ENCODE measurements at regions not wholly inside any gene's neighbourhood (a gene's known extent, or its start where the extent isn't known, plus 50 kb on each side); places are given as distances from the start of the nearest gene placed in this dataset.
"Not testable (repeated sequence)": the region's sequence is repeated elsewhere in the genome, so short reads cannot be mapped to it uniquely, and the experiment has no call there.

- DNase-seq, result no peak
Measured at GRCh38 chr11:79670882-79671281, 230.1 kb upstream of the TENM4 start.

GRCh38 chr11:79668575-79668974, 227.7 kb upstream of the TENM4 start:
- DNase-seq, result no peak

DNA sequence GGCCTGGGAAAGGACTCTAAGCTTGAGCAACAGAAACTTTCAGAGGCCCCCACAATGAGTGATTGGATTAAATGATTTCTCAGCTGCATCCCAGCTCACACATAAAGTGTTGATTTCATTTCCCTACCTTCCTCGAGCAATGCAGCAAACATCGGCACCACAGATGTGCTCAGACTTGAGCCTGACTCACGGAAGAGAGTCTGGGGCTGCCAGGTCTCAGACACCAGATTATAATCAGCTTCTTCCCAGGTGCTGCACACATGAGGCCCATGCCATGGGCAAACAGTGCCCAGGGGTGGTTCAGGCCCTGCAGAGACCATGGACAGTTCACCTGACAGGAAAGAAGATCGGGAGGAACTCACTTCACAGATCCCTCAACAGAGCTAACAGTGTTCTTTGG, 226.6 kb upstream of the TENM4 start:
- DNase-seq, result no peak

DNA sequence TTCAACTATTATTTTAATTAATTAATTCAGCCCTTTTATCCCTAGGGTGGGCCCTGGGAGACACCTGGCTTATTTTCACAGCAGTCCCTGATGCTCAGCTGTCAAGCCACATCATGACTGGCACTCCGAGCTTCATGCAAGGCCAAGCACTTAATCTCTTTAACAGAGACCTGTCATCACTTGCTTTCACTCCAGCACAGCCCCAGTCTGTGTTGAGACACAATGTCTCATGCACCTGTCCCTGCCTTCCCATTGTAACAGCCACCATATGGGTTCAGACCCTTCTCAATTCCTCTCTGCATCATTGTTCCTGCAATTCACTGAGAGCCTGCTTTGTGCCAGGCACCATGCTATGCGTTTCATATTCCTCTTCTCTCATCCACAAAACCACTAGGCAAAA, 222.2 kb upstream of the TENM4 start:
- DNase-seq, result no peak

- no peak for DNase-seq
Measured at GRCh38 chr11:79661373-79661772, 220.5 kb upstream of the TENM4 start.

DNA sequence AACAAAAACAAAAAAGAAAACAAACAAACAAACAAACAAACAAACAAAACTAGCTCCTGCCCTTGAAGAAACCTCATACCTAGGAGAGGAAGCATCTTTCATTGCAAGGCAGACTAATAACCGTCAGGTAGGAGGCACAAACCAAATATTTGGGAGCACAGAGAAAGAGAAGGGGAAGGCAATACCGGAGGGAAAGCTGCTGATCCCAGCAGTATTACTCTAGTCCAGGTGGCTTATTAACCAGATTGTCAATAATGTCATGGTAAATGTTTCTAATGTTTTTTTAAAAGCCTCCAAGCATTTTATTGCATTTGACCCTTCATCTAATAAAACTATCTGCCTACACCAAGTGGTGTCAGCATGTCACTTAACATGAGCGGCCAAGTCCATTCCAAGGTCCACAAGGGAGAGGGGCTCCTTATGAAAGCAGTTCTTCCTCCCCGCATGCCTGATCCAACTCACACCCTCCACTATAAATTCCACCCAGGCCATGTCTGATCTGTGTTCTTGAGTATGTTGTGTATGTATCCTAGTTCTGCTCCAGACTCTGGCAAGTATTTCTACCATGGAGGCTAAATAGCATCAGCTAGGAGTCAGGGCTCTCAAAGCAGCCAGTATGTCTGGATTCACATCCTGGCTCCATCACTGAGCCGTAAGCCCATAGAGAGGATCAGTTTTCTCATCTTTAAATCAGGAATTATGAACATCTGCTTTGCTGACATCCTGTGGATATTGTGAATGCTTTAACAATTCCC, 208.1 kb upstream of the TENM4 start:
- no peak for DNase-seq

DNA sequence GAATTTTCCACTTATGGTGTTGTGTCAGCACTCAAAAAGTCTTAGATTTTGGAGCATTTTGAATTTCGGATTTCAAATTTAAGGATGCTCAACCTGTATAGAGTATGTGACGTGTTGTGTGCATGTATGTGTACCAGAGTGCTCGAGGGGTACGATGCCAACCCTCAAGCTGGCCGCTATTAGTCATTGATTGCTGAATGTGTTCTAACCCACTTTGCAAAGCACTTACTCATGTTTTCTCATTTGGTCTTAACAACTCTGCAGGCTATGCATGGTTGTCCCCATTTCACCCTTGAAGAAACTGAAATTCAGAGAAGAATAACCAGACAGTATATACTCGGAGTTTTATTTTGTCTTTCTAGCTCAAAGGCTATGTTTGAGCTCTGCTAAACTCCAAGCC, 196.4 kb upstream of the TENM4 start:
- DNase-seq, result no peak

- peak; percentile 80 to 92 for DNase-seq
Measured at GRCh38 chr11:79634905-79635304, 194.1 kb upstream of the TENM4 start.

DNA sequence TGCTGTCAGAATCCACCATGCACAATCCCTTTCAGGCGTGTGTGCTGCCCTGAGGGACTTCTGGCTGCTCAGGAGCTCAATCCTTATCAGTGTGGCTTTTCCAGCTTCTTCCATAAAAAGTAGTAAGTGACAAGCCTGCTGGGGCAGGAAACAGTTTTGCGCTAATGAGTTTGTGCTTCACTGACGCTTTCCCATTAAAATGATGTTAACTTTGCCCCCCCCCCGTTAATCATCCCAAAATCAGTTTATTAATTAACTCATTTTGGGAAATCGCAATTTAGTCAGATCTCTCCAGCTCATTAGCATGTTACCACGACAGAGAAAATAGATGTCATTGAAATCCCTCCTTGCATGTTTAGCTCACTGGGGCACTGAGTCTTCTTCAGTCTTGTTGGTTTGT, 186.5 kb upstream of the TENM4 start:
- DNase-seq, result no peak

DNA sequence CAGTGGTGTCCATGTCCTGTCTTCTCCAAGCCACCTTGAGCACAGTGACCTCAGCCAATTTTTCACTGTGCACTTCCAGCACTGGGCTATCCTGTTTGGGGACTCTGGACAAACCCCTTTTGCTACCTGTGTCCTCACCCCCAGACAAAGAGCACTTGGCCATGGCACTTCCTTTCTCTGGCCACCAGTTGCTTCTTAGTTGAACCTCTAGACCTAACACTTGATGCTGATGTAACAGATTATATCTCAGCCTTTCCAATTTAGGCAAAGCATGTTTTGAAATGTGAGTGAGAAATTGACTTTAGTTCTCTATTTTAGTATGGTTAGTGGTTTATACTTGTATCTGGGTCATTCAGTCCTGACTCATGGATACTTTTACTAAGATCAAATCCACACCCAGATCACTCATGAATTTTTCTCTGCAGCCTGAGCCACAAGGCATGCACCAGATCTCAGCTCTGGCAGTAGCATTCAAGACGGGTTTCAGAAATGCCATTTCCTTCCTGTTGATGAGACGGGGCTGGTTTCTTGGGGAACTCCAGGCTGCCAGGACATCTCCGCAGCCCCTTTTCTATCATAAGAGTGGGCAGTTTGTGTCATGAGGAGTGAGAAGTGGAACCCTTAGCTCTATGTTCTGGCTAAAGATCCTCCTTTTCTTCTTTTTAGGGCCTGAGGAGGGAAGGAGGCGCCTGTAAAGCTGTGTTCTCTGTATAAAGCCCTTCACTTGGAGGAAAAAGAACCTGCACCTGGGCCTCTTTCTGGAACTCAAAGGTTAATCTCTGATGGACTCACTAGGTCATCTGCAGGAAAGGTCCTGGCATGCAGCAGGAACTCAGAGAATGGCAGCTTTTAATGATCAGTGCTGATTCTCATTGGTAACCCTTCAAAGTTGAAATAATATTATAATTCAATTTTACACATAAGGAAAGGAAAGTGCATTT, 185.6 kb upstream of the TENM4 start:
- no peak for DNase-seq

DNA sequence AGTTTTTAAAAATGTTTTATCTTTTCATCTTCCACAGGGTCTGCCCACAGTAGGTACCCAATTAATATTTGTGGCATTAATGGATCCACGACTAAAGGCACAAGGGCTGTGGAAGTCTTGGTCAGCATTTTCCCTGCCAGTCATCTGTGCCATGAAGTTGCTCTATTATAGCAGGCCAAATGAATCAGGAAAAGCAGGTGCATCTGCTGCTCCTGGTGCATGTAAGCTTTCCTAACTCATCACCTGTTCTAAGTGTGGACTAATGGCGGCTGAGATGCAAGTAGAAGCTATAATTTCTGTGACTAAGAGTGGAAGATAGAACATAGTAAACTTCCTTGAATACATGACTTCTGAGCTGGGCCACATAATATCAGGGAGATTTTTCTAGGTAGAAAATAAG, 182.5 kb upstream of the TENM4 start:
- no peak for DNase-seq

DNA sequence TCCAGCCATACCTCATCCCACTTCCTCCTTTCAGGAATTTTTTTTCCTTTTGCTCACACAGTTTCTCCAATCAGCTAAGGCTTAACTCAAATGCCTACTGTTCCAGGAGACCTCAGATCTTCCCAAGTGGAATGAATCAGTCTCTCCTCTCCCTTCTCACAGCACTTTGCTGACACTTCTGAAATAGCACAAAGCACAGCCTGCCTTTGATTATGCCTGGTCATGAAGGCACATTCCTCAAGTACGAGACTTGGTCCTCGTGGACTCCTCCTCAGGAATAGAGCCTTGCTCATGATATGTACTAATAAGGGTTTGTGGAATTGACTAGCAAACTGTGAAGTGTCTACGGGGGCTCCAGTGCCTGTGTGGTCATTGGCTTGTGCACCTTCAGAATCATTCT, 176.7 kb upstream of the TENM4 start:
- no peak for DNase-seq

- DNase-seq, result no peak
Measured at GRCh38 chr11:79616392-79616851, 175.6 kb upstream of the TENM4 start.

- no peak for DNase-seq
Measured at GRCh38 chr11:79615425-79615824, 174.6 kb upstream of the TENM4 start.

DNA sequence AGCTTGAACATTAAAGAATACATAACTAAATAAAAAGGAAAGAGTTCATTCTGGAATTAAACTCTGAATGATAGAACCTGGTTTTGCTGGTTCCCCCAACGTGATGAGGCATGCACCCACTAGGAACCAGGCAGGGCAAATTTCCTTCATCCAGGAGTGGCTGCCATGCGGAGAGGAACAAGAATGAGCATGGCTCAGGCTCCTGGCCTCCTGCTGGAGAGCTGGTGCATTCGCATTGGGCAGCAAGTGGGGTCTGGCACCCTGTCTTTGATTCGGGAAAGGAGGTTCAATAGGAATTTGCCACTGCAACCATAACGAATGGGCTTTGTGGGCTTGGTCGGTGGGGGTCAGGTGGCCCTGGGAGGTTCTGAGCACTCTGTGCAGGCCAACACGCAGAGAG, 169.8 kb upstream of the TENM4 start:
- DNase-seq, result no peak

GRCh38 chr11:79610139-79610538, 169.3 kb upstream of the TENM4 start:
- no peak for DNase-seq

DNA sequence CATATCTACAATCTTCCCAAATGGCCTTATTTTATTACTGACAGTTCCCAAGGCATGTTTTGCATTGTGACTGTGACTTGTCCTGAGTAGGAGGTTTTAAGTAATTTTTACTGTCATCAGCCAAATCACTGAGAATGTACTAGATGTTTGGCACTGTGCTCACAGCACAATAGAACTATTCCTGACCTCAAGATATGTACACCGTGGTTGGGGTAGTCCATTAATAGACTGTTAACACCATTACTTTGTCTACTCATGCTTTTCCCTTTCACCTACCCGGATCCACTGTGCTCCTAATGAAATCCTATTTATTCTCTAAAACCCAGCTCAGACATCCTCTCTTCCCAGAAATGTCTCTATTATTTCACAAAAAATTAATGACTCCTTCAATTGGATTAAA, 168.7 kb upstream of the TENM4 start:
- DNase-seq, result no peak

- DNase-seq, result not testable (repeated sequence)
Measured at GRCh38 chr11:79606461-79606860, 165.6 kb upstream of the TENM4 start.

GRCh38 chr11:79600711-79601110, 159.9 kb upstream of the TENM4 start:
- DNase-seq, result no peak

GRCh38 chr11:79594834-79595233, 154.0 kb upstream of the TENM4 start:
- DNase-seq, result no peak

- DNase-seq, result no peak
Measured at GRCh38 chr11:79592824-79593223, 152.0 kb upstream of the TENM4 start.

GRCh38 chr11:79592406-79592805, 151.6 kb upstream of the TENM4 start:
- no peak for DNase-seq

- DNase-seq, result no peak
Measured at GRCh38 chr11:79582434-79582833, 141.6 kb upstream of the TENM4 start.

DNA sequence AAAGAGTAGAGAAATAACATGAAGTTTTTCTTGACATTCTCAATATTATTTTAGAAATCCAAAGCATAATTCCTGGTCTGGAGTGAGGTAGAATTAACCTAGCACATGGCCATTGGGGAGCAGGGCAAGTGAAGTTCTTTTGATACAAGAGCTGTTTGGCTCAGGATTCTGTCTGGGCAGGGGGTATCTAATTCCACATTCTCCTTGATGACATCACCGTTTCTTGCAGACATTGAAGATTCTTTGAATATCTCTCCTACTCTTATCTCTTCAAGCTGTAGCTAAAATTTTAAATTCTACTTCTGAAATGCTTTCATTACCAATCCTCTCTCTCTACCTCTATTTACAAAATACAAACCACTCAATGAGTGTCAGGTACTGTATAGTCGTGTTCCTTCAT, 138.2 kb upstream of the TENM4 start:
- DNase-seq, result no peak

Measured in NCI-H526 (cell line).